ENCODE measurements at regions not wholly inside any gene's neighbourhood (a gene's known extent, or its start where the extent isn't known, plus 50 kb on each side); places are given as distances from the start of the nearest gene placed in this dataset.

DNA sequence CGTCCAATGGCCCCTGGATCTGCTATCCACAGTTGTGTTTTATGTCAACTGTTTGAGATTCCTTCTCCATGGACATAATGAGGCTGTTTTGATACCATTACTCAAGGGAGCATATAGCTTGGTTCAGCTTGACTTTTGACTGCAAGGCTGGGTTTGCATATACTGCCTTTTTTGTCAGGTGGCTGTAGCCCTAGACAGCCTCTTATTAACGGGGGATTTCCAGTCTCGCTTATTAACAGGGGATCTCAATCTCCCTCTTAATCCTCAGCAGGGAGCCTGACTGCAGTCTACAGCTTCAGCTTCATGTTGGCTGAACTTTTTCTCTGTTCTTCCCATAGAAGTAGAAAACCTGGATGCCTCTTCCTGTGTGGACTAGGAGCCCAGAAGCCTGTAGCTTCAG, 73.7 kb upstream of the TNC start:
- Histone ChIP-seq H3K4me1 (ENCODE audit: insufficient read depth, low read length) (no peaks in the 10 kb centered on the region), H4K20me1 (ENCODE audit: insufficient read depth, low read length) (no peaks in the 10 kb centered on the region), H3K9me3 (ENCODE audit: low read length) (no peaks in the 10 kb centered on the region), H3K27me3 (ENCODE audit: control insufficient read depth in 1 of 2, insufficient read depth in 2 of 2, low read length in 2 of 2) (no peaks in the 10 kb centered on the region), H3K9ac (ENCODE audit: insufficient read depth, low read depth, low read length) (no peak overlapping the region), H3K79me2 (ENCODE audit: insufficient read depth, low read length) (no peaks in the 10 kb centered on the region), H3K4me2 (ENCODE audit: low read depth, low read length) (no peak overlapping the region), H3K4me3 (replicated peaks in 1 of 3; ENCODE audit: insufficient read depth in 1 of 3, low read depth in 2 of 3, low read length in 3 of 3) (no peak overlapping the region), H3K27ac (ENCODE audit: extremely low read length, insufficient read depth, low read length) (no peak overlapping the region), H3K36me3 (replicated peaks in 1 of 2; ENCODE audit: control insufficient read depth in 1 of 2, insufficient read depth in 2 of 2, low read length in 2 of 2) (no peaks in the 10 kb centered on the region), H2AFZ (ENCODE audit: low read length) (no peak overlapping the region)
- no peak for DNase-seq (ENCODE audit: low spot score)
- intact Hi-C loops (cut with micrococcal nuclease; ENCODE audit: unreplicated experiment) (no loop called here), in situ Hi-C loops (cut with HindIII; ENCODE audit: extremely low pct_ligation_motif_present, low pct_unique_long_range_greater_than_20kb) (no loop called here)
- no peak for FAIRE-seq
- POLR2A ChIA-PET, result no interaction called here
- BruUV-seq (replicated peaks), result no TSS peak
- no peak for ATAC-seq
- CTCF ChIA-PET (ENCODE audit: low intra/inter-chr PET ratio, low total read pairs), result no interaction called here
- TF ChIP-seq, protein P1, sequence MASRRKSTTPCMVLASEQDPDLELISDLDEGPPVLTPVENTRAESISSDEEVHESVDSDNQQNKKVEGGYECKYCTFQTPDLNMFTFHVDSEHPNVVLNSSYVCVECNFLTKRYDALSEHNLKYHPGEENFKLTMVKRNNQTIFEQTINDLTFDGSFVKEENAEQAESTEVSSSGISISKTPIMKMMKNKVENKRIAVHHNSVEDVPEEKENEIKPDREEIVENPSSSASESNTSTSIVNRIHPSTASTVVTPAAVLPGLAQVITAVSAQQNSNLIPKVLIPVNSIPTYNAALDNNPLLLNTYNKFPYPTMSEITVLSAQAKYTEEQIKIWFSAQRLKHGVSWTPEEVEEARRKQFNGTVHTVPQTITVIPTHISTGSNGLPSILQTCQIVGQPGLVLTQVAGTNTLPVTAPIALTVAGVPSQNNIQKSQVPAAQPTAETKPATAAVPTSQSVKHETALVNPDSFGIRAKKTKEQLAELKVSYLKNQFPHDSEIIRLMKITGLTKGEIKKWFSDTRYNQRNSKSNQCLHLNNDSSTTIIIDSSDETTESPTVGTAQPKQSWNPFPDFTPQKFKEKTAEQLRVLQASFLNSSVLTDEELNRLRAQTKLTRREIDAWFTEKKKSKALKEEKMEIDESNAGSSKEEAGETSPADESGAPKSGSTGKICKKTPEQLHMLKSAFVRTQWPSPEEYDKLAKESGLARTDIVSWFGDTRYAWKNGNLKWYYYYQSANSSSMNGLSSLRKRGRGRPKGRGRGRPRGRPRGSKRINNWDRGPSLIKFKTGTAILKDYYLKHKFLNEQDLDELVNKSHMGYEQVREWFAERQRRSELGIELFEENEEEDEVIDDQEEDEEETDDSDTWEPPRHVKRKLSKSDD (CRISPR knock-in tag; IDR thresholded peaks at IDR 0.05; ENCODE audit: low read depth), result no peak
- TF ChIP-seq ETV5 (CRISPR knock-in tag; IDR thresholded peaks at IDR 0.05; ENCODE audit: borderline replicate concordance), result no peak
- no peak for TF ChIP-seq ZNF644 (CRISPR knock-in tag; IDR thresholded peaks at IDR 0.05; ENCODE audit: low read depth)
- TF ChIP-seq ZNF629 (CRISPR knock-in tag; conservative IDR thresholded peaks at IDR 0.05), result no peak
- no peak for TF ChIP-seq SIN3A (IDR thresholded peaks at IDR 0.05; ENCODE audit: borderline replicate concordance, low read depth, low read length)
- no peak for TF ChIP-seq ZNF569 (CRISPR knock-in tag; IDR thresholded peaks at IDR 0.05; ENCODE audit: borderline replicate concordance)
- no peak for TF ChIP-seq ZBTB44 (CRISPR knock-in tag; IDR thresholded peaks at IDR 0.05)
- no peak for TF ChIP-seq GTF2F1 (IDR thresholded peaks at IDR 0.05; ENCODE audit: low read length)
- no peak for TF ChIP-seq NCOA5 (CRISPR knock-in tag; IDR thresholded peaks at IDR 0.05)
- TF ChIP-seq THAP8 (CRISPR knock-in tag; IDR thresholded peaks at IDR 0.05; ENCODE audit: borderline replicate concordance), result no peak
- WGBS (ENCODE audit: low lambda C conversion rate), result 4% methylated on average over 3 of the region's 3 CpGs
